Suprapubic skin (tissue), 4 donors: ENCODE measurements at regions not wholly inside any gene's neighbourhood (a gene's known extent, or its start where the extent isn't known, plus 50 kb on each side); places are given as distances from the start of the nearest gene placed in this dataset.

Source experiments
- CTCF ChIP-seq, 2 donors: fragments of 200-600 bp in 1 of 2; fragments of 450-650 bp in 1 of 2; sonication (generic) in 1 of 2; IDR thresholded peaks; one replicate each; pipeline ENCODE4 v1.5.1; 2016 to 2019; ENCODE audit warnings: antibody characterized with exemption in 2 of 2, mild to moderate bottlenecking in 1 of 2, moderate library complexity in 1 of 2
- EP300 ChIP-seq: sonication (generic); formaldehyde crosslinking; IDR thresholded peaks from one replicate; pipeline ENCODE4 v1.6.1; 2017; ENCODE audit warnings: antibody characterized with exemption
- POLR2A ChIP-seq, 2 donors: fragments of 450-650 bp; IDR thresholded peaks; one replicate each; pipeline ENCODE4 v1.6.1; 2017; ENCODE audit warnings: antibody characterized with exemption in 2 of 2, mild to moderate bottlenecking in 2 of 2, moderate library complexity in 2 of 2
- POLR2AphosphoS5 ChIP-seq, 3 donors: sonication (generic); formaldehyde crosslinking; IDR thresholded peaks; one replicate each; pipeline ENCODE4 v1.6.1; 2017; ENCODE audit warnings: antibody characterized with exemption in 3 of 3

GRCh38 chr1:10947691-10948462, 64.6 kb upstream of the TARDBP start:
- TF ChIP-seq POLR2A (IDR thresholded peaks at IDR 0.05) (no peak), EP300 (no peak), CTCF (IDR thresholded peaks at IDR 0.05) (no peak), POLR2AphosphoS5 (IDR thresholded peaks at IDR 0.05) (no peak)
